ENCODE measurements at regions not wholly inside any gene's neighbourhood (a gene's known extent, or its start where the extent isn't known, plus 50 kb on each side); places are given as distances from the start of the nearest gene placed in this dataset.

DNA sequence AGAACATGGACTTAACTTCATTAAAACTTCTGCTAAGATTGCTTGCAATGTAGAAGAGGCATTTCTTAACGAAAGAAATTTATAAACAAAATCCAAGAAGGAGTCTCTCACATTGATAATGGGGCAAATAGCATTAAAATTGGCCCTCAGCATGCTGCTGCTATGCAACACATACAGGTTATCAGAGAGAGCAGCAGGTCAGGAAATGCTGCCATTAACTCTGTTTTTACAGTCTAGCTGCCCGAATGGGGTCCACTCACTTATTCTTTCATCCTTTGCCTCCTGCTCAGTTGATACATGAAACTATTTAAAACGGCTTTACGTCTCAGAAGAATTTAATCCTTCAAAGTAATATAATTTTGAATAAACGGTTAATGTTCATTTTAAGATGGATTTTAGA is 620.4 kb downstream of the SLC16A7 start:
- no peak overlapping the region for H3K4me3 ChIP-seq (replicated peaks in 1 of 3; ENCODE audit: low read depth in 2 of 3, low read length in 3 of 3)
- no peak overlapping the region for H3K9ac ChIP-seq (ENCODE audit: insufficient read depth, low read length, poor library complexity, severe bottlenecking)
- peaks cover 0 to 21% (median 7%) of the 10 kb centered on the region in 7 donors for H3K9me3 Mint-ChIP-seq
- no peaks in the 10 kb centered on the region for H3K27me3 Mint-ChIP-seq (ENCODE audit: low read depth in 3 of 3)
- no peak overlapping the region for H3K4me2 ChIP-seq (replicated peaks; ENCODE audit: extremely low read depth, low read length, poor library complexity, severe bottlenecking)
- no peak for DNase-seq
- no peak overlapping the region for H3K4me3 Mint-ChIP-seq
- no peaks in the 10 kb centered on the region for H3K4me1 Mint-ChIP-seq
- H2AFZ ChIP-seq (ENCODE audit: insufficient read depth, low read depth, low read length, poor library complexity, severe bottlenecking), result no peak overlapping the region
- WGBS (ENCODE audit: insufficient coverage), result no CpG with 5 or more reads among the region's 5 CpGs
- H3K4me1 ChIP-seq (ENCODE audit: control insufficient read depth in 1 of 2, insufficient read depth in 2 of 2, low read length in 2 of 2), result no peaks in the 10 kb centered on the region
- intact Hi-C loops (cut with micrococcal nuclease), result no loop called here
- H3K9me3 ChIP-seq (replicated peaks in 1 of 2; ENCODE audit: control insufficient read depth in 1 of 2, insufficient read depth in 1 of 2, low read length in 2 of 2), result peaks cover 0 to 11% of the 10 kb centered on the region in 2 donors
- H3K79me2 ChIP-seq (ENCODE audit: insufficient read depth, low read length), result no peaks in the 10 kb centered on the region
- H3K27ac ChIP-seq (ENCODE audit: low read depth in 1 of 2, low read length in 2 of 2), result no peak overlapping the region
- H4K20me1 ChIP-seq (ENCODE audit: insufficient read depth, low read length), result no peaks in the 10 kb centered on the region
- TF ChIP-seq, protein P1, sequence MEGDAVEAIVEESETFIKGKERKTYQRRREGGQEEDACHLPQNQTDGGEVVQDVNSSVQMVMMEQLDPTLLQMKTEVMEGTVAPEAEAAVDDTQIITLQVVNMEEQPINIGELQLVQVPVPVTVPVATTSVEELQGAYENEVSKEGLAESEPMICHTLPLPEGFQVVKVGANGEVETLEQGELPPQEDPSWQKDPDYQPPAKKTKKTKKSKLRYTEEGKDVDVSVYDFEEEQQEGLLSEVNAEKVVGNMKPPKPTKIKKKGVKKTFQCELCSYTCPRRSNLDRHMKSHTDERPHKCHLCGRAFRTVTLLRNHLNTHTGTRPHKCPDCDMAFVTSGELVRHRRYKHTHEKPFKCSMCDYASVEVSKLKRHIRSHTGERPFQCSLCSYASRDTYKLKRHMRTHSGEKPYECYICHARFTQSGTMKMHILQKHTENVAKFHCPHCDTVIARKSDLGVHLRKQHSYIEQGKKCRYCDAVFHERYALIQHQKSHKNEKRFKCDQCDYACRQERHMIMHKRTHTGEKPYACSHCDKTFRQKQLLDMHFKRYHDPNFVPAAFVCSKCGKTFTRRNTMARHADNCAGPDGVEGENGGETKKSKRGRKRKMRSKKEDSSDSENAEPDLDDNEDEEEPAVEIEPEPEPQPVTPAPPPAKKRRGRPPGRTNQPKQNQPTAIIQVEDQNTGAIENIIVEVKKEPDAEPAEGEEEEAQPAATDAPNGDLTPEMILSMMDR (IDR thresholded peaks at IDR 0.05), result no peak
- no peaks in the 10 kb centered on the region for H3K27me3 ChIP-seq (ENCODE audit: control insufficient read depth in 2 of 2, insufficient read depth in 2 of 2, low read length in 2 of 2)
- no peaks in the 10 kb centered on the region for H3K36me3 ChIP-seq (replicated peaks in 1 of 2; ENCODE audit: control insufficient read depth in 1 of 2, insufficient read depth in 2 of 2, low read length in 2 of 2)
- H3K36me3 Mint-ChIP-seq, result no peaks in the 10 kb centered on the region
- no peak overlapping the region for H3K27ac Mint-ChIP-seq

DNA sequence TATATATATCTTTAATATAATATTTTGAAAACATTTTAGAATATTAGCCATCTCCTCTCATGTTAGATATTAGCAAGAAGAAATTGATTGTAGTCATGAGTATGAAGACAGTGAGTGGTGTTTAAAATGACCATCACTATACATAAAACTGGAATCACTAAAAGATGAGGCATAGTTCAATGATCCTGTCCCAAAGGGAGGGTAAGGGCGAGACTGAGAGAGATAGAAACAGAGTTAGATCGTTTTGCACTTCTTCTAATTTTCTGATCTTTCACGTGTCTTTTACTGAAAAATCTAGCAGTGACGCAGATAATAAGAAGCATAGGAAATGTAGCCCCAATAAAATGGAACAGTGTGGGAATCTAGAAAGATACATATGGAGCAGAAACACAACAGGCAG is 627.4 kb downstream of the SLC16A7 start:
- peaks cover 0 to 15% (median 10%) of the 10 kb centered on the region in 7 donors for H3K9me3 Mint-ChIP-seq
- Histone ChIP-seq H3K36me3 (replicated peaks in 1 of 2; ENCODE audit: control insufficient read depth in 1 of 2, insufficient read depth in 2 of 2, low read length in 2 of 2) (no peaks in the 10 kb centered on the region), H3K4me3 (replicated peaks in 1 of 3; ENCODE audit: low read depth in 2 of 3, low read length in 3 of 3) (no peak overlapping the region), H4K20me1 (ENCODE audit: insufficient read depth, low read length) (no peaks in the 10 kb centered on the region), H3K9me3 (replicated peaks in 1 of 2; ENCODE audit: control insufficient read depth in 1 of 2, insufficient read depth in 1 of 2, low read length in 2 of 2) (peaks cover 7 to 15% of the 10 kb centered on the region in 2 donors), H2AFZ (ENCODE audit: insufficient read depth, low read depth, low read length, poor library complexity, severe bottlenecking) (no peak overlapping the region), H3K4me1 (ENCODE audit: control insufficient read depth in 1 of 2, insufficient read depth in 2 of 2, low read length in 2 of 2) (no peaks in the 10 kb centered on the region), H3K9ac (ENCODE audit: insufficient read depth, low read length, poor library complexity, severe bottlenecking) (no peak overlapping the region), H3K27me3 (ENCODE audit: control insufficient read depth in 2 of 2, insufficient read depth in 2 of 2, low read length in 2 of 2) (no peaks in the 10 kb centered on the region), H3K27ac (ENCODE audit: low read depth in 1 of 2, low read length in 2 of 2) (no peak overlapping the region), H3K4me2 (replicated peaks; ENCODE audit: extremely low read depth, low read length, poor library complexity, severe bottlenecking) (no peak overlapping the region), H3K79me2 (ENCODE audit: insufficient read depth, low read length) (no peaks in the 10 kb centered on the region)
- no peaks in the 10 kb centered on the region for H3K4me1 Mint-ChIP-seq
- no peaks in the 10 kb centered on the region for H3K36me3 Mint-ChIP-seq
- DNase-seq, result no peak
- H3K4me3 Mint-ChIP-seq, result no peak overlapping the region
- no CpG with 5 or more reads among the region's 4 CpGs for WGBS (ENCODE audit: insufficient coverage)
- TF ChIP-seq, protein P1 (IDR thresholded peaks at IDR 0.05), result no peak
- intact Hi-C loops (cut with micrococcal nuclease), result no loop called here
- H3K27ac Mint-ChIP-seq, result no peak overlapping the region
- H3K27me3 Mint-ChIP-seq (ENCODE audit: low read depth in 3 of 3), result peaks cover 0 to 1% (median 0%) of the 10 kb centered on the region in 3 donors

All from CD14-positive monocyte (primary cell).